Urothelium cell line (cell line): ENCODE measurements at regions not wholly inside any gene's neighbourhood (a gene's known extent, or its start where the extent isn't known, plus 50 kb on each side); places are given as distances from the start of the nearest gene placed in this dataset.
A peak's percentile ranks its signal among the peaks of the same experiment; 100 is the strongest.
"Not testable (repeated sequence)": the region's sequence is repeated elsewhere in the genome, so short reads cannot be mapped to it uniquely, and the experiment has no call there.

ENCODE experiments used
- DNase-seq: peaks from one replicate; pipeline ENCODE4 v3.0.0; 2011; ENCODE audit warnings: low spot score, mixed read lengths
- FAIRE-seq: peaks from 2 replicates; lab custom pipeline; 2011; peaks lifted over from hg19 to GRCh38; lab: Jason Lieb, UNC

GRCh38 chr21:29396951-29397455, 98.3 kb downstream of the BACH1 start:
- FAIRE-seq (no peak), DNase-seq (no peak)

DNA sequence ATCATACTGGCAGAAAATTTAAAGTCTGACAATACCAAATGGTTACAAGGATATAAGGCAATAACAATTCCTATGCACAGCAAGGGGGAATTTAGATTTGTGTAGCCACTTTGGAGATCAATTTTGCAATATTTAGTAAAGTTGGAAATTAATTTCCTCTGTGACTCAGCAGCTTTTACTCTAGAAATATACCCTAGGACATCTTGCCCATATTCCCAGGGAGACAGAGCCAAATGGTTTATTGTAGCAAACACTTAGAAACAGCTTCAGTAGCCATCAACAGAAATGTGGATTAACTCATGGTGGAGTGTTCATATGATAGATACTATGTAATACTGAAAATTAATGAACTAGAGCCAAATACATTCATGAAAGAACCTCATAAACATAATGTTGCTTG, 104.6 kb downstream of the BACH1 start:
- FAIRE-seq, result no peak

DNA sequence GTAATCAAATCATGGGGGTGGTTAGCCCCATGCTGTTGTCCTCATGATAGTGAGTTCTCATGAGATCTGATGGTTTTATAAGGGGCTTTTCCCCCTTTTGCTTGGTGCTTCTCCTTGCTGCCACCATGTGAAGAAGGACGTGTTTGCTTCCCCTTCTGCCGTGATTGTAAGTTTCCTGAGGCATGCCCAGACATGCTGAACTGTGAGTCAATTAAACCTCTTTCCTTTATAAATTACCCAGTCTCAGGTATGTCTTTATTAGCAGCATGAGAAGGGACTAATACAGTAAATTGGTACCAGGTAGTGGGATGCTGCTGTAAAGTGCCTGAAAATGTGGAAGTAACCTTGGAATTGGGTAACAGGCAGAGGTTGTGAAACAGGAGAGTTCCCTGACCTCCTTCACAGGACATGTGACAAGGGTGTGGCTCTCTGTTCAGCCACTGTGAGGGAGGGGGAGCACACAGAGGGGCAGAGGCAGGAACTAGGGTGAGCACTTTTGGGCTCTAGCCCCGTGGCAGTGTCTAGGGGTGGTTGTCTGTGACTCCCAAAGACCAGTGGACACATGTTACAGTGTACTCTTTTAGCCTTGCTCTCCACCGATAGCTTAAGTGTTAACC, 105.3 kb downstream of the BACH1 start:
- DNase-seq (no peak), FAIRE-seq (no peak)

More for the DNA sequence above, 104.6 kb downstream of the BACH1 start:
- no peak for DNase-seq

DNA sequence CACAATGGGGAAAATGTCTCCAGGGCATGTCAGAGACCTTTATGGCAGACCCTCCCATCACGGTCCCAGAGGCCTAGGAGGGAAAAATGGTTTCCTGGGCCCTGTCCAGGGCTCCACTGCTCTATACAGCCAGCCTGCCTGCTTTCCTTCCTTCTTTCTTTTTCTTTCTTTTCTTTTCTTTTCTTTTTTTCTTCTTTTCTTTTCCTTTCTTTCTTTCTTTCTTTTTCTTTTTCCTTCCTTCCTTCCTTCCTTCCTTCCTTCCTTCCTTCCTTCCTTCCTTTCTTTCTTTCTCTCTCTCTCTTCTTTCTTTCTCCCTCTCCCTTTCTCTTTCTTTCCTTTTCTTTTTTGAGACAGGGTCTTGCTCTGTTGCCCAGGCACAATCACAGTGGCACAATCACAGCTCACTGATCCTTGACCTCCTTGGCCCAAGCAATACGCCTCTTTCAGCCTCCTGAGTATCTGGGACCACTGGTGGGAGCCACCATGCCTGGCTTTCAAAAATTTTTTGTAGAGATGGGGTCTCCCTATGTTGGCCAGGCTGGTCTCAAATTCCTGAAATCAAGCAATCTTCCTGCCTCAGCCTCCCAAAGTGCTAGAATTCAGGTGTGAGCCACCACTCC, 106.9 kb downstream of the BACH1 start:
- DNase-seq (no peak), FAIRE-seq (no peak)

- FAIRE-seq (no peak), DNase-seq (no peak)
These were observed 107.7 kb downstream of the BACH1 start for GRCh38 chr21:29406385-29406784.

GRCh38 chr21:29407571-29407970, 108.8 kb downstream of the BACH1 start:
- FAIRE-seq (no peak), DNase-seq (no peak)

DNA sequence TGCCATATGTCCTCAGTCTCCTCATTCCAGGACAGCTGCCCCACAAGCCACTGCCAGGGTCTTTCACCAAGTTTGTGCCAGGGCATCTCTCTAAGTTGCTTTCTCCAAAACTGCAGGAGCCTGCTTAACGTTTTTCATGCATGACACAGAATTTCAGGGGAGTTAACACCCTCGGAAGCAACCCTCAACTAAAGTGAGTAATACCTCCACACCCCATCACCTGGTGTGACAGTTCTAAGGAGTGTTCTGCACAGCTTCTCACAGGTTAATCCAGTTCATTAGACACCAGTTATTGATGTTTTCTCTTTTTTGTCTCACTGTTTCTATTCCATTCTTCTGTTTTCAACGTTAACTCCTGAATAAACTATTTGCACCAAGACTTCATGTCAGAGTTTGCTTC, 115.0 kb downstream of the BACH1 start:
- DNase-seq (no peak), FAIRE-seq (no peak)

GRCh38 chr21:29416268-29416667, 117.5 kb downstream of the BACH1 start:
- FAIRE-seq, result no peak

GRCh38 chr21:29418813-29419212, 120.1 kb downstream of the BACH1 start:
- no peak for DNase-seq
- FAIRE-seq, result no peak

More at GRCh38 chr21:29416268-29416667, 117.5 kb downstream of the BACH1 start:
- no peak for DNase-seq

- no peak for FAIRE-seq
- no peak for DNase-seq
These were observed 120.7 kb downstream of the BACH1 start for GRCh38 chr21:29419422-29419821.

DNA sequence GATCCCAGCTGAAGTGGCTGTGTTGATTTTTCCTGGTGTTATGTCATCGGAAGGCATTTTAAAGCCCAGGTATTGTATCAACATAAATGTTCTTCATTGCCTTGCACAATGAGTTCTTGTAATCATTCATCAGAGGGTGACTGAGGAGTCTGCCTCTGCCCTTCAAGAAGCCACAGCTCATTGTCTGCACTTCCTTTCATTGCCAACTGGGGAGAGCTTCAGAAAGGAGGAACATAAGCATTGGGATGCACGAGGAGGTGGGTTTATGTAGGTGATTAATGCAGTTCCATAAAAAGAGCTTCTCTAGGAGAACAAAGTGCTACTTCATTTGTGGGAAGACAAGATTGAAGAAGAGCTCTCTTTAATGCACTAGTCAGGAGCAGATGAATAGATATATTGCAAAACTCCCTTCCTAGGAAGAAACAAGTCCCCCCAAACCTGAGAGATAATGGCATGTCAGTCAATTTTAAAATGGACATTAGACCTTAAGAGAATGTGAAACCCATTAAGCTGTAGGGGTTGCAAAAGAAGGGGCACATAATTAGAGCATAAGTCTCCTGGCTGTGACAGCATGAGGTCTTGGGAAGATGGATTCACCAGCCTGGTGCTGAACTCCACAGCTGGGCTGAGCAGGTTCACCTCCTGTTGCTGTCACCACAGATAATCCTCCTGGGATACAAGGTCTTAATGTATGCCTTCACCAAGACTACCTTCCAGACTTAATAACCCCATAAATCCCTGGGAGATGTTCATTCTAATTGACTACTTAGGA, 124.6 kb downstream of the BACH1 start:
- FAIRE-seq, result no peak
- no peak for DNase-seq

GRCh38 chr21:29424728-29425127, 126.0 kb downstream of the BACH1 start:
- FAIRE-seq, result no peak
- DNase-seq, result no peak

DNA sequence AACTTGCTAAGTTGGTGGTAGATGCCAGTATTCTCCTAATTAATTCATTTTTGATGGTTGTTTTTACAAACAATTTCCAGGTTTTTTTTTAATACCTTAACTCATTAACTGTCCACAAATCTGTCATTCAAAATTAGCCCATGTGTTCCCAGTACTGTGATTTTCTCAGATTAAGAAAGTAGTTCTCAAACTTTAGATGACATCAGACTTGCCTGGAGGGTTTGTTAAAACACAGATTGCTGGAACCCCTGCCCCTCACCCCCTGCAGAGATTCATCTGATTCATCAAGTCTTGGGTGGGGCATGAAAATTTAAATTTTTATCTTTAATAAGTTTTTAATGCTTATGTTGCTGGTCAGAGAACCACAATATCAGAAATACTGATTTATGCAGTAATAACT, 130.5 kb downstream of the BACH1 start:
- no peak for DNase-seq
- no peak for FAIRE-seq

GRCh38 chr21:29430030-29430429, 131.3 kb downstream of the BACH1 start:
- no peak for FAIRE-seq
- DNase-seq, result no peak

GRCh38 chr21:29430576-29430975, 131.9 kb downstream of the BACH1 start:
- FAIRE-seq, result no peak

GRCh38 chr21:29431178-29431577, 132.5 kb downstream of the BACH1 start:
- FAIRE-seq, result no peak
- no peak for DNase-seq

More at GRCh38 chr21:29430576-29430975, 131.9 kb downstream of the BACH1 start:
- DNase-seq, result no peak

- no peak for FAIRE-seq
- no peak for DNase-seq
These were observed 133.0 kb downstream of the BACH1 start for GRCh38 chr21:29431680-29432079.

DNA sequence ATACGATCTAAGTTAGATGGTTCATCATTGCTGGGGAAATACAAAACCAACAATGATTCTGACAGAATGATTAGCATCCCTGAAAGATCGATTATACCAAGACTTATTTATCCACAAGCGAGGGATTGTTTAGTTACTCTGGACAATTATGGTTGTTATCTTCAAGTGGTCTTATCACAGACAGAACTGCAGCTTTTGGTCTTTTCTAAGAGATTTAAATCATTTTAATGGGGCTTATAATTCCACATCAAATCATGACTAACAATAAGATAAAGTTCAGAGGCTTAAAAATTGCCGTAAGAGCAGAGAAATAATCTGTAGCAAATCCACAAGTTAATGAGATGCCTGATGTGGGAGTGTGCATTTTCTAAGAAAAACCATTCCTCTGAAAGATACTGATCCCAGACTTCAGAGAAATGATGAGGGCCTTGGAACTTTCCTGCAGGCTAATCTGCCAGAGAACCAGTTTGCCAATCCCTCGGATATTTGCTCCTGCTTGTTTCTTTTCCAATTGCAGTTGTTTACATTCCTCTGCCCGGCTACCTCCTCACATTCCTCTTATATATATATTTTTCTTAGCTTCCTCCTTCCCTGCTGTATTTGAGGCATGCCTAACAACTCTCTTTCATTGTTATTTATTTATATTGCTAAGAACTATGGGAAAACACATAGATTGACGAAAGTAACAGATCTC, 134.8 kb downstream of the BACH1 start:
- DNase-seq (no peak), FAIRE-seq (no peak)

DNA sequence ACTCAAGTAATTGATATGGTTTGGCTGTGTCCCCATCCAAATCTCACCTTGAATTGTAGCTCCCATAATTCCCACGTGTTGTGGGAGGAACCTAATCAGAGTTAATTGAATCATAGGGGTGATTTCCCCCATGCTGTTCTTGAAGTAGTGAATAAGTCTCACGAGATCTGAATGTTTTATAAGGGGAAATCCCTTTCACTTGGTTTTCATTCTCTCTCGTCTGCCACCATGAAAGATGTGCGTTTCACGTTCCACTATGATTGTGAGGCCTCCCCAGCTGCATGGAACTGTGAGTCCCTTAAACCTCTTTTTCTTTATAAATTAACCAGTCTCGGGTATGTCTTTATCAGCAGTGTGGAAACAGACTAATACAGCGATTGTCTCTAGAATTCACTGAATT, 135.4 kb downstream of the BACH1 start:
- DNase-seq (no peak), FAIRE-seq (no peak)

GRCh38 chr21:29434982-29435381, 136.3 kb downstream of the BACH1 start:
- DNase-seq, result not testable (repeated sequence)
- FAIRE-seq, result peak; percentile 97

DNA sequence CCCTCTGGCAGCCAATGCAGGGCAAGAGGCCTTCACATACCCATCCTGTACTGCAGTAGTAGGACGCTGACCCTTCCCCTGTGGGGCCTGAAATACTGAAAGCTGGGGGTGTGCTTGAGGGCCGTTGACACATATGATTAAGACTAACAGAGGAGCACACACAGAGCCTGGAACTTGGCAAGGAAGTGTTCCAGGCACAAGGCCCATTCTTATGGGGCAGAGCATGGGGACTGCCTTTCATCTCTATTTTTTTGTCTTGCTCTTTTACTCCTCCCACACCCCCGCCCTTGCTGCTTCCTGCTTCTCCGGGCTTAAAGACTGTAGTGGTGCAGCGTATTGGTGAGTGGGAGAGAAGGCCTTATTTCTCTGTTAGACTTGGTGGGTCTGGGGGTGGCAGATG, 137.4 kb downstream of the BACH1 start:
- DNase-seq (no peak), FAIRE-seq (no peak)
